ENCODE measurements at regions not wholly inside any gene's neighbourhood (a gene's known extent, or its start where the extent isn't known, plus 50 kb on each side); places are given as distances from the start of the nearest gene placed in this dataset.
A peak's percentile ranks its signal among the peaks of the same experiment; 100 is the strongest.

- TF ChIP-seq POLR2A (IDR thresholded peaks at IDR 0.05) (no peak), CTCF (IDR thresholded peaks at IDR 0.05) (no peak)
- WGBS (ENCODE audit: insufficient coverage, low coverage, low lambda C conversion rate, missing lambda C conversion rate) = 80% methylated on average over 6 of the region's 26 CpGs
- intact Hi-C loops (cut with DNase I) = no loop called here
- no peak overlapping the region for H3K27ac ChIP-seq
- no peak overlapping the region for H3K4me3 ChIP-seq
- H3K4me1 ChIP-seq = no peaks in the 10 kb centered on the region
- ATAC-seq = no peak
- DNase-seq = peak in 2 of 3 donors; percentile 14 to 34
- H3K9me3 ChIP-seq = no peaks in the 10 kb centered on the region
- H3K36me3 ChIP-seq = no peaks in the 10 kb centered on the region
- no peaks in the 10 kb centered on the region for H3K27me3 ChIP-seq
These were observed 124.4 kb downstream of the CTTN start for GRCh38 chr11:70522593-70523311.

- WGBS (ENCODE audit: insufficient coverage, low coverage, low lambda C conversion rate, missing lambda C conversion rate) = 83% methylated on average over 2 of the region's 15 CpGs
- no peak for ATAC-seq
These were observed 125.2 kb downstream of the CTTN start for GRCh38 chr11:70523384-70524095.

GRCh38 chr11:70524096-70524922, 126.0 kb downstream of the CTTN start:
- WGBS (ENCODE audit: insufficient coverage, low coverage, low lambda C conversion rate, missing lambda C conversion rate) = 64% methylated on average over 6 of the region's 21 CpGs
- Histone ChIP-seq H3K27me3 (no peaks in the 10 kb centered on the region), H3K36me3 (no peaks in the 10 kb centered on the region), H3K4me1 (no peaks in the 10 kb centered on the region), H3K9me3 (no peaks in the 10 kb centered on the region), H3K27ac (no peak overlapping the region), H3K4me3 (no peak overlapping the region)
- intact Hi-C loops (cut with DNase I) = no loop called here
- ATAC-seq (no peak), DNase-seq (peak in 2 of 3 donors; percentile 3 to 24)
- TF ChIP-seq CTCF (IDR thresholded peaks at IDR 0.05) (no peak), POLR2A (IDR thresholded peaks at IDR 0.05) (no peak)

More at GRCh38 chr11:70523384-70524095, 125.2 kb downstream of the CTTN start:
- no peak for TF ChIP-seq POLR2A (IDR thresholded peaks at IDR 0.05)
- no peak for TF ChIP-seq CTCF (IDR thresholded peaks at IDR 0.05)
- no peak overlapping the region for H3K4me3 ChIP-seq
- DNase-seq = peak in 2 of 3 donors; percentile 9 to 27
- intact Hi-C loops (cut with DNase I) = no loop called here
- no peak overlapping the region for H3K27ac ChIP-seq
- no peaks in the 10 kb centered on the region for H3K27me3 ChIP-seq
- H3K4me1 ChIP-seq = no peaks in the 10 kb centered on the region
- H3K9me3 ChIP-seq = no peaks in the 10 kb centered on the region
- no peaks in the 10 kb centered on the region for H3K36me3 ChIP-seq

GRCh38 chr11:70525006-70525405, 126.7 kb downstream of the CTTN start:
- H3K4me1 ChIP-seq = no peaks in the 10 kb centered on the region
- H3K4me3 ChIP-seq = no peak overlapping the region
- no peaks in the 10 kb centered on the region for H3K27me3 ChIP-seq
- TF ChIP-seq CTCF (IDR thresholded peaks at IDR 0.05) = no peak
- TF ChIP-seq POLR2A (IDR thresholded peaks at IDR 0.05) = no peak
- intact Hi-C loops (cut with DNase I) = no loop called here
- no peak overlapping the region for H3K27ac ChIP-seq
- no peaks in the 10 kb centered on the region for H3K9me3 ChIP-seq
- peak in 2 of 3 donors; percentile 8 to 25 for DNase-seq
- no peaks in the 10 kb centered on the region for H3K36me3 ChIP-seq
- ATAC-seq = no peak
- no CpG with 5 or more reads among the region's 9 CpGs for WGBS (ENCODE audit: insufficient coverage, low coverage, low lambda C conversion rate, missing lambda C conversion rate)
